ENCODE measurements at regions not wholly inside any gene's neighbourhood (a gene's known extent, or its start where the extent isn't known, plus 50 kb on each side); places are given as distances from the start of the nearest gene placed in this dataset.
"Not testable (repeated sequence)": the region's sequence is repeated elsewhere in the genome, so short reads cannot be mapped to it uniquely, and the experiment has no call there.

GRCh38 chr12:96107236-96107635 is 71.8 kb upstream of the LTA4H start:
- TF ChIP-seq CTCF (IDR thresholded peaks at IDR 0.05; ENCODE audit: low read depth, low read length, missing control alignments): no peak
- Histone ChIP-seq H3K4me3 (ENCODE audit: low read depth, low read length) (no peak overlapping the region), H3K36me3 (replicated peaks) (no peaks in the 10 kb centered on the region), H3K27me3 (replicated peaks) (no peaks in the 10 kb centered on the region), H3K27ac (no peak overlapping the region)
- DNase-seq: no peak
- in situ Hi-C loops (cut with HindIII; ENCODE audit: low pct_ligation_motif_present, low sequenced_read_pairs): no loop called here

DNA sequence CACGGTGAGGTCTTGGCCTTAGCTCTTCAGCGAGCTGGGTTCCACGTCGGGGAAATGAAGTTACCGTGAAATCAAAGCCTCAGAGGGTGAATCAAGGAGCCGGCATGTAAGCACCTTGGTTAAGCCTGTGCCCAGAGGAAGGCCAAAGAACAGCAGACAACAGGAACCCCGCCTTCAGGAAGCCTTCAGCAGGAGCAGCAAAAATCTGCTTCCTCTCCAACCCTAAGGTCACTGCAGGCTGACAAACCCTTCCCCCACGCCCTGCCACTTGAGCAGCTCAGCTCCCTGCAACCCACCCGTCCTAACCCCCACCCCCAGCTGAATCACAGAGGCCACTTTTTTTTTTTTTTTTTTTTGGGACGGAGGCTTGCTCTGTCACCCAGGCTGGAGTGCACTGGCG is 72.9 kb upstream of the LTA4H start:
- H3K36me3 ChIP-seq (replicated peaks): no peaks in the 10 kb centered on the region
- no peak for TF ChIP-seq CTCF (IDR thresholded peaks at IDR 0.05; ENCODE audit: low read depth, low read length, missing control alignments)
- no peak for DNase-seq
- in situ Hi-C loops (cut with HindIII; ENCODE audit: low pct_ligation_motif_present, low sequenced_read_pairs): no loop called here
- H3K27me3 ChIP-seq (replicated peaks): no peaks in the 10 kb centered on the region
- no peak overlapping the region for H3K27ac ChIP-seq
- no peak overlapping the region for H3K4me3 ChIP-seq (ENCODE audit: low read depth, low read length)

GRCh38 chr12:96108941-96109340 is 73.6 kb upstream of the LTA4H start:
- H3K4me3 ChIP-seq (ENCODE audit: low read depth, low read length); H3K36me3 ChIP-seq (replicated peaks); H3K27ac ChIP-seq; DNase-seq; H3K27me3 ChIP-seq (replicated peaks); in situ Hi-C loops (cut with HindIII; ENCODE audit: low pct_ligation_motif_present, low sequenced_read_pairs): not testable (repeated sequence)

DNA sequence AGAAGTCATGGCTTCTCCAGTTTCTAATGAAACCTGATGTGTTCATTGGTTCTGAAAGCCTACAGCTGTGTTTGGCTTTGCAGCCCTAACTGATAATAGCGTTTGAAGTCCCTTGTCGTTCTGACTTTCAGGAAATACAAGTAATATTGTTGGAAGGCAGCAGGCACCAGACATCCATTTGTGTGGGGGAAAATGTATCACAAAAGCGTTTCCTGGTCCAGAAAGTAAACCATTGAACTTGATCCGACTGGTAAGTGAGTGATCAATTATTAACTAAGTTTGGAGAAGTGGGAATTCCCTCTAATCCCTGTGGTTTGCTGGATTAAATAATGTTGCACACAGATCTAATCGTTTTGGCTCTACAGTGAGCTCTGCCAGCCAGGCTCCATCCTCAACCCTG is 77.3 kb upstream of the LTA4H start:
- in situ Hi-C loops (cut with HindIII; ENCODE audit: low pct_ligation_motif_present, low sequenced_read_pairs): no loop called here

GRCh38 chr12:96117460-96117859 is 76.7 kb upstream of the ELK3 start:
- H3K27ac ChIP-seq: no peak overlapping the region
- in situ Hi-C loops (cut with HindIII; ENCODE audit: low pct_ligation_motif_present, low sequenced_read_pairs): no loop called here

More for the DNA sequence above, 77.3 kb upstream of the LTA4H start:
- H3K27ac ChIP-seq: no peak overlapping the region
- TF ChIP-seq CTCF (IDR thresholded peaks at IDR 0.05; ENCODE audit: low read depth, low read length, missing control alignments): no peak
- H3K27me3 ChIP-seq (replicated peaks): no peaks in the 10 kb centered on the region
- no peak overlapping the region for H3K4me3 ChIP-seq (ENCODE audit: low read depth, low read length)
- H3K36me3 ChIP-seq (replicated peaks): no peaks in the 10 kb centered on the region
- no peak for DNase-seq

DNA sequence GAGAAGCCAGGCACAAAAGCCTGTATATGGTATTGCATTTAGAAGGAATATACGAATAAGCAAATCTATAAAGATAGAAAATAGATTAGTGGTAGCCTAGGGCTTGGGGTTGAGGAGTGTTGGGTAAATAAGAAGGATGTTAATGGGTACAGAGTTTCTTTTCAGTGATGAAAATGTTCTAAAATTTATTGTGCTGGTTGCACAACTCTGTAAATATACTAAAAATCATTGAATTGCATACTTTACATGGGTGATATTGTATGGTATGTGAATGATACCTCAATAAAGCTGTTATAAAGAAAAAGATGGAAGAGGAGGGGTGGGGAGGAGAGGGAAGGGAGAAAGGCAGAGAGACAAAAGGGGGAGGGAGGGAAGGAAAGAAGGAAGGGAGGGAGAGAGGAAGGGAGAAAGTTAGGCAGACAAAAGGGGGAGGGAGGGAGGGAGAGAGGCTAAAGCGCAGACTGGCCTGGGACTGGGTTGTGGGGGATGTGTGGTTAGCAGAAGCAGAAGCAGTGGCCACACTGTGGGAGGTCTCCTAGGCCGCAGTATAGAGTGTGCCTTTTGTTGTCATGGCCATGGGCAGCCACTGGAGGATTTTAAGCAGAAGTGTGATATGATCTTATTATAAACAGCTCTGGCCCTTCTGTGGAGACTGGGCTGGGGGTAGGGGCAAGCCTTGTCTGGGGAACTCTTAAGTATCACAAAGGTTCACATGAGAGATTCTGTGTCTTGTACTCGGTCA is 73.6 kb upstream of the ELK3 start:
- TF ChIP-seq CTCF (IDR thresholded peaks at IDR 0.05; ENCODE audit: low read depth, low read length, missing control alignments): peak; percentile 15
- H3K27me3 ChIP-seq (replicated peaks): no peaks in the 10 kb centered on the region
- no peak for DNase-seq
- in situ Hi-C loops (cut with HindIII; ENCODE audit: low pct_ligation_motif_present, low sequenced_read_pairs): no loop called here
- H3K36me3 ChIP-seq (replicated peaks): no peaks in the 10 kb centered on the region
- H3K4me3 ChIP-seq (ENCODE audit: low read depth, low read length): no peak overlapping the region
- H3K27ac ChIP-seq: no peak overlapping the region

More at GRCh38 chr12:96117460-96117859, 76.7 kb upstream of the ELK3 start:
- DNase-seq: no peak
- TF ChIP-seq CTCF (IDR thresholded peaks at IDR 0.05; ENCODE audit: low read depth, low read length, missing control alignments): no peak
- no peak overlapping the region for H3K4me3 ChIP-seq (ENCODE audit: low read depth, low read length)
- no peaks in the 10 kb centered on the region for H3K36me3 ChIP-seq (replicated peaks)
- no peaks in the 10 kb centered on the region for H3K27me3 ChIP-seq (replicated peaks)
